GM18951 (cell line): ENCODE measurements at regions not wholly inside any gene's neighbourhood (a gene's known extent, or its start where the extent isn't known, plus 50 kb on each side); places are given as distances from the start of the nearest gene placed in this dataset.

ENCODE experiments used
- POLR2A ChIP-seq: IDR thresholded peaks from 4 replicates; pipeline ENCODE4 v1.6.1; 2011; ENCODE audit warnings: mild to moderate bottlenecking; ENCODE audit not compliant: insufficient read length, insufficient read depth; ENCODE audit errors: extremely low read depth
- in situ Hi-C: fragments of 300-500 bp; cut with MboI; formaldehyde crosslinking; loops from one replicate; pipeline ENCODE4 v1.12.0; 2022; ENCODE audit warnings: low sequenced_read_pairs, mixed read lengths, inconsistent platforms; ENCODE audit not compliant: unreplicated experiment

DNA sequence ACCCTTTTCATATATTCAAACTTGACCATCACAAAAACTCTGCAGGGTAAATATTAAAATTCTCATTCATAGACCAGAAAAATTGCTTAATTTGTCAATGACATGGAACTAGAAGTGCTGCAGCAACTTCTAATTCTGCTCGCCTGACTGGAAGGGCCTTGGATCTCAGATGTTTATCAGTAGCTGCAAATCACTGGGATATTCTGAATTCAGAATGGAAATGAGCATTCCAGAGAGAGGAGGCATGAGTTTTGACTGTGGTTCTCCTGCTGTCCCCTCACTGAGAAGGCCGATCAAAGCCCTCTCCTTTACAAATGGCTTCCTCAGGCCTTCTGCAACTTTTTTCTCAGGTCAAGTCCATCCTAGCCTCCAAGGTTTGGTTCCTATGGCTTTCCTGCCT is 171.3 kb upstream of the FAM78B start:
- TF ChIP-seq POLR2A, result no peak
- in situ Hi-C loops, result no loop called here

DNA sequence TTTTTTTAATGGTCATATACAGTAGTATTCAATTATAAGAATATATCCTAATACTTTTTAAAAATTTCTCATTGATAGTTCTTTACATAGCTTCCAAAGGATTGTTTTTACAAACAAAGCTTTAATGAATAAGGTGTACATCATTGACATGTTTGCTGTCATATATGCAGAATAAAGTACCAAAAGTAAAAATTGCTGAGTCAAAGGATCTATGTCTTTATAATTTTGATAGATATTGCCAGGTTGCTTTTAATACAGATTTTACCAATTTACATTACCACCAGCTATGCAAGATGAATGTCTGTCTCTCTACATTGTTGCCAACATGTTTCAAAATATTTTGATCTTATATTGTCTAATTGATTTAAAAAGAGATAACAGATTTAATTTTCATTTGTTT is 173.9 kb upstream of the FAM78B start:
- in situ Hi-C loops, result no loop called here
- no peak for TF ChIP-seq POLR2A

DNA sequence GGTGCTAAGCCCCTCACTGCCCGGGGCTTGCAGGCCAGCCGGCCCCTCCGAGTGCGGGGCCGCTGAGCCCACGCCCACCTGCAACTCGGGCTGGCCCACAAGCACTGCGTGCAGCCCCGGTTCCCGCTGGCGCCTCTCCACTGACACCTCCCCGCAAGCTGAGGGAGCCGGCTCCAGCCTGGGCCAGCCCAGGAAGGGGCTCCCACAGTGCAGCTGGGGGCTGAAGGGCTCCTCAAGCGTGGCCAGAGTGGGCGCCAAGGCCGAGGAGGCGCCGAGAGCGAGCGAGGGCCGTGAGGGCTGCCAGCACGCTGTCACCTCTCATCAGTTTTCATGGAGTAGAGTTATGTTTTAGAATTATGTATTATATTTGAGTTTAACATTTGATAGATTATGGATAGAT is 176.5 kb upstream of the FAM78B start:
- no peak for TF ChIP-seq POLR2A
- in situ Hi-C loops, result no loop called here

DNA sequence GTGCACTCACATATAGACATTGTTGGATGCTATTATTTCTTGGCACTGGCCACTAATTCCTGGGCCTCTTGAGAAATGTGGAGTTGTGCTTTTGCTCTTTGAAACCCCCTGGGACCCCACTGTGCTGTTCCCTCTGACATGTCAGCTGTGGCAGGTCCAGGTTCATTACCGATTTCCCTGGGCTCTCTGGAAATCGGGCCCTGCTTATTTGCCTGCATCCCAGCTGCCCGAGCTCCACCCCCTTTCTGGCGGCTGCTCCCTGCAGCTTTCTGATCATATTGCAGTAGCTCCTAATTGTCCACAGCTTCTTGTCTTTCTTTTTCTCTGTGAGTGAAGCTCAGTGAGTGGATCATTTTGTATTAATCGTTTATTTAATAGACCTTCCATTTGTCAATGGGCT is 183.7 kb upstream of the FAM78B start:
- in situ Hi-C loops, result no loop called here
- TF ChIP-seq POLR2A, result no peak

DNA sequence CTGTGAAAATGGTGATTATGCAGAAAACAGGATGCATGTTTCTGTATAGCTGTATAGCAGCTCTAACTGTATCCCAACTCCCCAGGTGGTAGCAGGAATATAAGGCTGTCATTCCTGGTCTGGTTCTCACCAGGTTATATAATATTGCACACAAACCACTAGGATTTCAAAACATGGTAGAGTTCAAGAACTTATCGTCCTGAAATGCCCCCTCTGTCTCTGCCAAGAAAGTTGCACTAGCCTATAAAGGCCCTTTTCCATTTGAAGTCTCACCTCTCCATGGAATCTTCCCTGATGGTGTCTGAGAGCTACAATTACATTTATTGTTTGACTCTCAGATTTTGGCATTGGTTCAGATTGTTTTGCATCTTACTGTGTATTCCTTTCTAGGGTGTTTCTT is 184.9 kb upstream of the FAM78B start:
- in situ Hi-C loops, result no loop called here
- TF ChIP-seq POLR2A, result no peak

DNA sequence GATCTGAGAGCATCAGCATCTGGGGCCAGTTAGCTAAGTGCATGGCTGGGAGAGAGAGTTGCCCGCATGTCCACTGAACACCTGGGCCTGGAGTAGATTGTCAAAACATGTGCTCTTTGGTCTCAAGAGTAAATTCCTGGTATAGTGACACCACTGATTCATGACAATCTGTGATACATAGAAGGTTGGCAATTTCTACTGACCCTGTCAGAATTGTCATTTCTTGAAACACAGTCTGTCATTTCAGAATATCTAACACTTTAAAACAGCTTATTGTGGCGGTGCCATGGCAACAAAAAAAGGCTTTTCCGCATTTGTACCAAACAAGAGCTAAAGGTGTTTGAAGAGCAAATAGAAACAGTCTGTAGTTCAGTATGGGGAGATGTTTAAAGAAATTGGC is 186.4 kb upstream of the FAM78B start:
- TF ChIP-seq POLR2A, result no peak
- in situ Hi-C loops, result no loop called here

DNA sequence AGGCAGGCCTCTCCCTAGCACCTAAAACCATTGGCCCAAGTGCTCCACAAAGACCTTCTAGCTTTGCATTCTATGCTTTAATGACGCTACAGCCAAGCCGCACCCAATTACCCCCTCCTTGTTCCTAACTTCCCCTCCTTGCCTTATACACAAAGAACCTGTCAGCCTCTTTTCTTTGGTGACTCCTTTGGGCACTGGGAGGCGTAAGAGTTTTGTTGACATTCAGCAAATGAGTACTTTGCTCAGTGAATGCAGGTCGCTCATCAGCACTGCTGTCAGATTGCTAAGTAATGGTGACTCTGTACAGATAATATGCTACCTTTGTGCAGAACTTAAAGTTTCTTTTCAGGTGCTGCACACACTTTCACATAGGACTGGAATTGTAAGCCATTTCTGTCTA is 187.6 kb upstream of the FAM78B start:
- no peak for TF ChIP-seq POLR2A
- in situ Hi-C loops, result no loop called here

DNA sequence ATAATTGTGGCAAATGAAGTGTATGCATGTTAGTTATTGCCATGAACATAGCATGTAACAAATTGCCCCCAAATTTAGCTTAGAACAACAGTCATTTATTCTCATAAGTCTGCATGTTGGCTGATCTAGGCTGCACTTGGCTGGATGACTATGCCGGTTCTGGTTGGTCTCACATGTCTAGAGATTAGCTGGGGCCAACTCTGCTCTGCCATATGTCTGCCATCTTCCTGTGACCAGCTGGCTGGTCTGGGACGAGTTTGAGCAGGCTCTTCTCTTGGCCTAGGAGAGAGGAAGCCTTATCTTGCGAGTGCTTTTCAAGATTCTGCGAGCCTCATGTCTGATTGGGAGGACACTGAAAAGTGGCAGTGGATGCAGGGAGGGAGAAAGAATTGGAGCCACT is 198.3 kb upstream of the FAM78B start:
- in situ Hi-C loops, result no loop called here
- no peak for TF ChIP-seq POLR2A

DNA sequence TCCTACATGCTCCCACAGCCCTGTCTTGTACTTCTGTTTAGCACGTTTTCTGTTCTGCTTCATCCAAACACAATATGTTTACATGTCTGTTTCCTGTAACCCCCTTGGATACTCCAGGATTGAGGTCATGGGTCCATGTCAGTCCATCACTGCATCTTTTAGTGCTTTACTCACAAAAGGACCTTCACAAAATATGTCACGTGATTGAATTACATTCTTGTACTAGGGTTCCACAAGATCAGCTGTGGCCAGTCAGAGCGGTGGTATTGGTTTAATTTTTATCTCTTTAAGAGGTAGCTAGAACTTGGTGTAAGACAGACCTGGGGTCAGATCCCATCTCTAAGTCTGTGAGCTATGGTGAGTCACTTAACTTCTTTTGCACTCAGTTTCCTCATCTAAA is 201.2 kb upstream of the FAM78B start:
- in situ Hi-C loops, result no loop called here
- no peak for TF ChIP-seq POLR2A

DNA sequence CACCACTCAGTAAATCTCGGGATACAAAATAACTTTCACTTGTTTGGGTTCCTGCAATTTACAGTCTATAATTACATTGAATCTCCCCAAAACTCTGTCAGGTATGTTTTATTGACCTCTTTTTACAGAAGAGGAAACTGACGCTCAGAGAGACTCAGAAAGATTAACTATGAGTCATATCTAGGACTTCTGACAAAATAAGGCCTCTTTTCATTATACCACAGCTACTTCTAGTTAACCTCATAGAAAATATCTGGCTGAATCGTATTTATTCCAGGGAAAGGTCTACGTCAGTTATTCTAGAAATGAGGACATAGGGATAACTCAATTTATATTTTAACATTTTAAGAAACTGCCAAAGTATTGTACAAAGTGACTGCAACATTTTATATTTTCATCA is 211.1 kb upstream of the FAM78B start:
- no peak for TF ChIP-seq POLR2A
- in situ Hi-C loops, result no loop called here

DNA sequence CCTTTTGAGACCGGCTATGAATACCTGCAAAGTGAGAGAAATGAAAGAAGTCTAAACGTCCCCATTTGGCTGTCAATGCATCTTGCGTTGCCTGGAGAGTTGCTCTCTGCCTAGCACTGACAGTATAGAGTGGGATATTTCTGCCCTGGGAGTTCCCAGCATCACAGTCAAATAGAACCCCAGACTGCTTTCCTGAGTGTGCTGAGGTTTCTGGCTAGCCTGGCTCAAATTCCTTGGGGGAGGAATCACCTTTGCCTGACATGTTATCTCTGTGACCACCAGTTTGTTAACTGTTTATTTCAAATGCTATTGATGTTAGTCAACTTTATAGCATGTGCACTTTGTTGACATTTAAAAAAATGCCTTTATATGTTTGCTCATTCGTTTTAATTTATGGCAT is 212.0 kb upstream of the FAM78B start:
- in situ Hi-C loops, result no loop called here
- TF ChIP-seq POLR2A, result no peak

DNA sequence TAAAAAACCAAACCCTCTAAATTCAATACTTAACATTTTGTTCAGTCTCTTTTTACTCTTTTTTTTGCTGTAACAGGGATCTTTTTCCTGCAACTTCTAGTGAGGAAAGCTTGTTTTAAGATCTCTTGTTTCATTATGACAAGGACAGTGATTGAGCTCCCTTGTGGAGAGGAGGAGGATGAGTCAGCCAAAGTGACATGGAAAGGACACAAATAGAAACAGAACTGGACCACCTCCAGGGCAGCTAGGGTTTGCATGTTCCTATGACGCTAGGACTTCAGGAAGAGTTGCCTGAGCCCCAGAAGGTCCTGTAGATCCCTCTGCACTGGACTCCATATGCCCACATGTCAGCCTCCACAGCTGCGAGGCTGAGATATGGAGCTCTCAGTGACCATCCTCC is 212.6 kb upstream of the FAM78B start:
- no peak for TF ChIP-seq POLR2A
- in situ Hi-C loops, result no loop called here

DNA sequence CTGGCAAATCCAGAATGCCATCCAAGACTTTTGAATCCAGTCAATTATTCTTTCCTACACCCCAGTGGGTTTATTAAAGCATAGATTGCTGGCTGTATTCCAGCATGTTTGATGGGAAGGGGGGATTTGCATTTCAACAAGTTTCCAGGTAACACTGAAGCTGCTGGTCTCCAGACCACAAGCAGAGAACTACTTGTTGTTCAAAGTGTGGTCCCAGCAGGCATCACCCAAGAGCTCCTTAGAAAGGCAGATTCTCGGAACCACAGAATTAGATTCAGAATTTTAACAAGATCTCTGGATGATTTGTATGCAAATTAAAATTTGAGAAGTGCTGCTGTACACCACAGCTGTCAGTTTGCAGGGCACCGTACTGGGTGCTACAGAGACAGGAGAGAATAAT is 216.3 kb upstream of the FAM78B start:
- in situ Hi-C loops, result no loop called here
- no peak for TF ChIP-seq POLR2A

DNA sequence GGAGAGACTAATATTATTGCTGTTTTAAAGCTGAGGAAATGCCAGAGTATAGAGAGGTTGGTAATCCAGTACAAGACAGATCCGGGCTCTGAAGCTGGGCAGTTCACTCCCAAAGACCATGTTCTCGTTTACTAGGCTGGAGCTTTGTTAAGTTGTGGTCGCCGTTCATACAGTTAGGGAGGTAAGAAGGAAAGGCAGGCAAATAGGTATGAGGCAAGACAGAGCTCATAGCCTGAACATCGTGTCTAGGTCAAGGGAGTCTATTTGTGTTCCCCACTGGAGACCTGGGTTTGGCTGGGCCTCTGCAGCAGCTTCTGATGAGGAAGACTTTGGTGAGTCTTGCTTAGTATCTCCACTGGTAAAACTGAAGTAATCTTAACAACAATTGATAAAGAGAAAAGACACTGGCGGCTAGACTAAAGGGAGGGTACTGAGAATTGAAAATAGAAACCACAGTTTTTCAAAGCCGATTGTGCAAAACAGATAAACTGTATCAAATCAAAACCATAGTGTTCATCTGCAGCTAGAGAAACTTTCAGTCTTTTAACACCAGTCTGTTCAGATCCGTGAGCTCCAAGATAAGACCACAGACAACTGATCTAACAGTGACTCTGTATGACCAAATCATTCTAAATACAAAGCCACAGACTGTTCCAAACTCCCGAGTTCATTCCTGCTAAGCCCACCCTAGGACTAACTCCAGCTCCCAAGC is 217.0 kb upstream of the FAM78B start:
- in situ Hi-C loops, result no loop called here
- no peak for TF ChIP-seq POLR2A

DNA sequence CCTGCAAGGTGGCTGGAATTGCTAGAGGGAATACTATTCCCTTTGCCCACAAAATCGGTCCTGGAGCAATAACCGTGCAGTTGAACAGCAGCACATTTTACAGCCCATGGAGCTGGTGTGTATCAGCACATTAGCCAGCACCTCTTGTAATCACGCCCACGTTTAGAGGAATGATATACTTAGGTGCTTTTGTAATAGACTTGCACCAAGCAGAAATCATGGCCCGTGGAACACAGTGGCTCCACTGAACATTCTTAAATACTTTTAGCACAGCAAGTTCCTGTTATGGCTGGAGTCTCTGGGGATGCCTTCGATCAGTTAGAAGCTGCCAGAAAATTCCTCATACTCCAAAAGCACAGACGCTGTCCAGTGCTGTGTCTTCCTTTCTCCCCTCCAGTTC is 218.1 kb upstream of the FAM78B start:
- in situ Hi-C loops, result no loop called here
- TF ChIP-seq POLR2A, result no peak
